Urothelium cell line (cell line): ENCODE measurements at regions not wholly inside any gene's neighbourhood (a gene's known extent, or its start where the extent isn't known, plus 50 kb on each side); places are given as distances from the start of the nearest gene placed in this dataset.

Experiments
- DNase-seq: peaks from one replicate; pipeline ENCODE4 v3.0.0; 2011; ENCODE audit warnings: low spot score, mixed read lengths
- FAIRE-seq: peaks from 2 replicates; lab custom pipeline; 2011; peaks lifted over from hg19 to GRCh38; lab: Jason Lieb, UNC

- FAIRE-seq, result no peak
These were observed 107.8 kb downstream of the TFAP2A start for GRCh38 chr6:10307028-10307427.

GRCh38 chr6:10305790-10306415, 109.0 kb downstream of the TFAP2A start:
- DNase-seq, result no peak
- no peak for FAIRE-seq

More at GRCh38 chr6:10307028-10307427, 107.8 kb downstream of the TFAP2A start:
- no peak for DNase-seq

- no peak for DNase-seq
These were observed 111.0 kb downstream of the TFAP2A start for GRCh38 chr6:10303608-10304506.

GRCh38 chr6:10302566-10303235, 112.2 kb downstream of the TFAP2A start:
- DNase-seq, result no peak
- no peak for FAIRE-seq

More at GRCh38 chr6:10303608-10304506, 111.0 kb downstream of the TFAP2A start:
- no peak for FAIRE-seq

GRCh38 chr6:10300071-10300470, 114.8 kb downstream of the TFAP2A start:
- DNase-seq (peak; percentile 50), FAIRE-seq (no peak)

- no peak for DNase-seq
- no peak for FAIRE-seq
These were observed 117.0 kb downstream of the TFAP2A start for GRCh38 chr6:10297832-10298231.

- DNase-seq (no peak), FAIRE-seq (no peak)
These were observed 136.1 kb downstream of the TFAP2A start for GRCh38 chr6:10278746-10279145.

GRCh38 chr6:10276660-10277287, 138.1 kb downstream of the TFAP2A start:
- FAIRE-seq, result no peak
- peak; percentile 18 for DNase-seq

GRCh38 chr6:10276106-10276505, 138.8 kb downstream of the TFAP2A start:
- no peak for FAIRE-seq
- DNase-seq, result no peak

GRCh38 chr6:10272591-10272990, 142.3 kb downstream of the TFAP2A start:
- no peak for DNase-seq
- no peak for FAIRE-seq

- FAIRE-seq (no peak), DNase-seq (no peak)
These were observed 142.9 kb downstream of the TFAP2A start for GRCh38 chr6:10271982-10272381.

- DNase-seq (no peak), FAIRE-seq (no peak)
These were observed 144.9 kb downstream of the TFAP2A start for GRCh38 chr6:10269814-10270472.

- no peak for FAIRE-seq
- DNase-seq, result no peak
These were observed 146.1 kb downstream of the TFAP2A start for GRCh38 chr6:10268611-10269310.

- DNase-seq, result no peak
- no peak for FAIRE-seq
These were observed 146.8 kb downstream of the TFAP2A start for GRCh38 chr6:10268111-10268510.

GRCh38 chr6:10266462-10266861, 148.4 kb downstream of the TFAP2A start:
- DNase-seq (no peak), FAIRE-seq (no peak)

- FAIRE-seq, result no peak
- peak; percentile 26 for DNase-seq
These were observed 148.8 kb downstream of the TFAP2A start for GRCh38 chr6:10266061-10266460.

- DNase-seq (no peak), FAIRE-seq (no peak)
These were observed 152.4 kb downstream of the TFAP2A start for GRCh38 chr6:10262505-10262904.

GRCh38 chr6:10259671-10260070, 155.2 kb downstream of the TFAP2A start:
- no peak for DNase-seq
- FAIRE-seq, result no peak

- no peak for FAIRE-seq
- DNase-seq, result no peak
These were observed 156.5 kb downstream of the TFAP2A start for GRCh38 chr6:10258341-10258740.

- FAIRE-seq (no peak), DNase-seq (no peak)
These were observed 158.7 kb downstream of the TFAP2A start for GRCh38 chr6:10256113-10256690.
